Spleen (tissue), 11 donors: ENCODE measurements at regions not wholly inside any gene's neighbourhood (a gene's known extent, or its start where the extent isn't known, plus 50 kb on each side); places are given as distances from the start of the nearest gene placed in this dataset.

ENCODE experiments used
- DNase-seq: peaks from one replicate; pipeline ENCODE4 v3.0.0-alpha.2; 2020
- H3K27ac ChIP-seq, 8 donors: fragments of 200-600 bp; sonication (generic) in 7 of 8; 1 replicate in 4 of 8; 2 replicates in 4 of 8; pipeline versions ENCODE4 v1.5.0 to v1.8.0; 2016 to 2021; ENCODE audit warnings: inconsistent platforms in 4 of 8, mild to moderate bottlenecking in 4 of 8, moderate library complexity in 1 of 8
- H3K27me3 ChIP-seq, 7 donors: fragments of 200-600 bp; sonication (generic) in 6 of 7; replicated peaks in 1 of 7; 1 replicate in 4 of 7; 2 replicates in 3 of 7; pipeline versions ENCODE4 v1.5.0 to v1.8.0; 2016 to 2021; ENCODE audit warnings: inconsistent platforms in 3 of 7, mild to moderate bottlenecking in 1 of 7
- H3K36me3 ChIP-seq, 6 donors: fragments of 200-600 bp; sonication (generic) in 5 of 6; 1 replicate in 4 of 6; 2 replicates in 2 of 6; pipeline versions ENCODE4 v1.5.0 to v1.8.0; 2016 to 2021; ENCODE audit warnings: inconsistent platforms in 2 of 6
- H3K4me1 ChIP-seq, 6 donors: fragments of 200-600 bp; sonication (generic) in 5 of 6; 1 replicate in 3 of 6; 2 replicates in 3 of 6; pipeline versions ENCODE4 v1.5.0 to v1.8.0; 2016 to 2021; ENCODE audit warnings: inconsistent platforms in 3 of 6
- H3K4me3 ChIP-seq, 8 donors: fragments of 200-600 bp; sonication (generic) in 7 of 8; 1 replicate in 4 of 8; 2 replicates in 4 of 8; pipeline versions ENCODE4 v1.5.0 to v1.8.0; 2016 to 2021; ENCODE audit warnings: inconsistent platforms in 4 of 8, mild to moderate bottlenecking in 4 of 8, moderate library complexity in 2 of 8
- H3K9me3 ChIP-seq, 8 donors: fragments of 200-600 bp; sonication (generic) in 7 of 8; 1 replicate in 4 of 8; 2 replicates in 4 of 8; pipeline versions ENCODE4 v1.5.0 to v1.8.0; 2016 to 2021; ENCODE audit warnings: inconsistent platforms in 4 of 8
- POLR2A ChIP-seq, 3 donors: fragments of 450-650 bp; IDR thresholded peaks; one replicate each; pipeline ENCODE4 v1.5.1; 2017; ENCODE audit warnings: antibody characterized with exemption in 3 of 3, mild to moderate bottlenecking in 1 of 3
- POLR2AphosphoS5 ChIP-seq, 3 donors: sonication (generic); formaldehyde crosslinking; IDR thresholded peaks; one replicate each; pipeline ENCODE4 v1.5.1; 2017; ENCODE audit warnings: antibody characterized with exemption in 3 of 3
- WGBS, 5 donors: extraction: QIAGEN DNeasy Blood & Tissue Kit in 3 of 5; methylation state at CpG; one replicate each; pipeline versions ENCODE4 v1.1.5 to v1.1.7; 2013 to 2018; 5-methylcytosine and 5-hydroxymethylcytosine counted together
- intact Hi-C: fragments of 100-400 bp; cut with DNase I; formaldehyde crosslinking; loops from one replicate; pipeline ENCODE4 v1.15.0; 2023; ENCODE audit warnings: low total_unique reads
- TF ChIP-seq, protein P1 (sequence below), 11 experiments: fragments of 200-600 bp in 7 of 11; fragments of 450-650 bp in 4 of 11; sonication (generic) in 4 of 11; IDR thresholded peaks in 8 of 11; conservative IDR thresholded peaks in 3 of 11; 1 replicate in 7 of 11; 2 replicates in 4 of 11; pipeline versions ENCODE4 v1.4.0 to v1.8.0; 2016 to 2021; ENCODE audit warnings: antibody characterized with exemption in 11 of 11, inconsistent platforms in 4 of 11, mild to moderate bottlenecking in 1 of 11
- donor health status: healthy with polysubstance abuse.
- donor health status: DM: no; HTN: no; CAD: no; lungs with moderate emphysema.
- donor health status: DM: no; HTN: no; CAD: no.
- donor health status: Bipolar disorder and iron deficiency.
- donor health status: healthy.
- donor health status: DM: no; HTN: no; CAD: no.
- donor health status: DM: yes; HTN: yes; CAD: no.

DNA sequence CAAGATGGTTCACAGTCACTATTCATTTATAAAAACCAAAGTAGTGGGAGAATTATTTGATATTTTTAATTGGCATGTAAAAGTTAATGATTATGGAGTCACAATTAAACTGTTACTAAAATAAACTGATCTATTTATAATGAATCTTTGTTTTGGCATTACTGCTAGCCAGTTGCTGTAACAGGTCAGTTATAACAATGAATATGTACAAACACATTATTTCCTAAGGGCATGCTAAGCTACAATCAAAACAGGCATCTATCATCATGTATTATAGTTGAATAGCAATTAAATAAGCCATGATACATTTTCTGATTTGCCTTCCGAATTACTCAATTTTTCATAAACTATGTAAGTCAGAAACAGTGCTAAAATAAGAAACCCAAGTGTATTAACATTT, 518.3 kb downstream of the SLC16A7 start:
- Histone ChIP-seq H3K36me3 (no peaks in the 10 kb centered on the region), H3K4me3 (no peak overlapping the region), H3K27me3 (no peaks in the 10 kb centered on the region), H3K27ac (no peak overlapping the region), H3K4me1 (no peaks in the 10 kb centered on the region), H3K9me3 (peaks cover 0 to 7% (median 0%) of the 10 kb centered on the region in 8 donors)
- WGBS, 5 donors: 87 to 98% (median 93%) methylated on average over 1 of the region's 1 CpG
- intact Hi-C loops: no loop called here
- TF ChIP-seq POLR2A (IDR thresholded peaks at IDR 0.05) (no peak), POLR2AphosphoS5 (IDR thresholded peaks at IDR 0.05) (no peak)
- TF ChIP-seq, protein P1, sequence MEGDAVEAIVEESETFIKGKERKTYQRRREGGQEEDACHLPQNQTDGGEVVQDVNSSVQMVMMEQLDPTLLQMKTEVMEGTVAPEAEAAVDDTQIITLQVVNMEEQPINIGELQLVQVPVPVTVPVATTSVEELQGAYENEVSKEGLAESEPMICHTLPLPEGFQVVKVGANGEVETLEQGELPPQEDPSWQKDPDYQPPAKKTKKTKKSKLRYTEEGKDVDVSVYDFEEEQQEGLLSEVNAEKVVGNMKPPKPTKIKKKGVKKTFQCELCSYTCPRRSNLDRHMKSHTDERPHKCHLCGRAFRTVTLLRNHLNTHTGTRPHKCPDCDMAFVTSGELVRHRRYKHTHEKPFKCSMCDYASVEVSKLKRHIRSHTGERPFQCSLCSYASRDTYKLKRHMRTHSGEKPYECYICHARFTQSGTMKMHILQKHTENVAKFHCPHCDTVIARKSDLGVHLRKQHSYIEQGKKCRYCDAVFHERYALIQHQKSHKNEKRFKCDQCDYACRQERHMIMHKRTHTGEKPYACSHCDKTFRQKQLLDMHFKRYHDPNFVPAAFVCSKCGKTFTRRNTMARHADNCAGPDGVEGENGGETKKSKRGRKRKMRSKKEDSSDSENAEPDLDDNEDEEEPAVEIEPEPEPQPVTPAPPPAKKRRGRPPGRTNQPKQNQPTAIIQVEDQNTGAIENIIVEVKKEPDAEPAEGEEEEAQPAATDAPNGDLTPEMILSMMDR (IDR thresholded peaks at IDR 0.05 in 8 of 11, conservative IDR thresholded peaks at IDR 0.05 in 3 of 11): no peak
- DNase-seq: no peak

DNA sequence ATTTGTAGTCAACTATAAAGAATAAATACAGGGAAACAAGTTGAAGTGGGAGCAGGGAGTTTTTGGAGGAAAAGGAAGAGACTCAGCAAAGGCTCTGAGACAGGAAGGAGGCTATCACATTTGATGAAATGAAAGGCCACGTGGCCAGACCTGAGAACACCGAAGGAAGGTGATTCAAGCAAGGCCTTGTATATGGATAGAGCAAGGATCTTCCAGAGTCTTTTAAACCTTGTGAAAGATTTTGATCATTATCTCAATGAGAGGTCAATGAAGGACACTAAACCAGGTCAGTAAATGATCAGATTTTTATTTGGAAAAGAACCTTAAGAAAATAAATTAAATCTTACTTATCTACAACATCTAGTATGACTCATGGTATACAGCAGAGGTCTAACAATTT, 523.5 kb downstream of the SLC16A7 start:
- 38 to 50% (median 42%) methylated on average over 2 of the region's 2 CpGs for WGBS, 5 donors
- DNase-seq: no peak
- intact Hi-C loops: no loop called here

DNA sequence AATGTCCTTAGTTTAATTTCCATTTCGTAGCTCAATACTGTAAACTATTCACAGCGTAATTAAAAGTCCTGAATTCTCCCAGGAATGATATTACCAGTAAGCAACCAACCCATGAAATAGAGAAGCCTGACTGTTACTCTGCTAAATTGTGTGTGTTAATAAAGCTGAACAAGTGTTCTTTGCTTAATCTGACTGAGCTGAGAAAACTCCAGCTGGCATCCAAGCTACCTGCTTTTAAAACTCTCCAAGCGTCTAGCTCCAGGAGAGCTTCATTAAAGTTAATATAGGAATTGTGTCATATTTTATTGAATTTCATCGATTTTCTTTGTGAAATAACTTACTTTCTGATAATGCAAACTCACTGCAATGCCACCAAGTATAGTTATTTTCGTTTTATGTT, 524.4 kb downstream of the SLC16A7 start:
- WGBS, 5 donors: 68 to 89% (median 80%) methylated on average over 5 of the region's 5 CpGs
- intact Hi-C loops: no loop called here
- no peaks in the 10 kb centered on the region for H3K4me1 ChIP-seq

More for the DNA sequence above, 523.5 kb downstream of the SLC16A7 start:
- TF ChIP-seq POLR2AphosphoS5 (IDR thresholded peaks at IDR 0.05): peak in 1 of 3 donors; percentile 13
- no peak for TF ChIP-seq POLR2A (IDR thresholded peaks at IDR 0.05)
- Histone ChIP-seq H3K36me3 (no peaks in the 10 kb centered on the region), H3K27ac (peak overlapping the region in 3 of 8 donors; percentile 23 to 39 (median 39)), H3K4me3 (peak overlapping the region in 2 of 8 donors; percentile 3 to 51), H3K4me1 (no peaks in the 10 kb centered on the region), H3K9me3 (peaks cover 0 to 7% (median 0%) of the 10 kb centered on the region in 8 donors), H3K27me3 (no peaks in the 10 kb centered on the region)

DNA sequence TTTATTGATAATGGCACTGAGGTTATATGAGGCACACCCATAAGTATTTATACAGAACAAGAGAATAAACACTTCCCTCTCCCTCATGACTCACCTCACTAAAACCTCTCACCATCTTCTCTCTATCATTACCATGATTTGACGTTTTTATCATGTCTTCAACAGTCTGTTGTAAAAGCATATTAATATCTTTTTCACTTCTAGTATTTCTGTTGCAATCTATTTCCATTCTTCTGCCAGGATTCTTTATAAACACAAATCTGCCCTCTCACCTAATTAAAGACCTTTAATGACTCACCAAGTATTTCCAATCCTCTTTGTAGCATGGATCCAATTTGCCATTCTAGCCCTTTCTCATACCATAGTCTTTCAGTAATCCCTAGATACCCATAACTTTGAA, 527.7 kb downstream of the SLC16A7 start:
- Histone ChIP-seq H3K4me3 (no peak overlapping the region), H3K4me1 (no peaks in the 10 kb centered on the region), H3K9me3 (peaks cover 0 to 20% (median 12%) of the 10 kb centered on the region in 8 donors), H3K27me3 (no peaks in the 10 kb centered on the region), H3K36me3 (no peaks in the 10 kb centered on the region), H3K27ac (no peak overlapping the region)
- WGBS, 5 donors: 68 to 75% (median 70%) methylated on average over 1 of the region's 1 CpG
- intact Hi-C loops: no loop called here
- TF ChIP-seq POLR2A (IDR thresholded peaks at IDR 0.05) (no peak), POLR2AphosphoS5 (IDR thresholded peaks at IDR 0.05) (no peak)
- TF ChIP-seq, protein P1 (IDR thresholded peaks at IDR 0.05 in 8 of 11, conservative IDR thresholded peaks at IDR 0.05 in 3 of 11): no peak
- DNase-seq: no peak

More for the DNA sequence above, 524.4 kb downstream of the SLC16A7 start:
- H3K9me3 ChIP-seq: peaks cover 0 to 6% (median under 1%) of the 10 kb centered on the region in 8 donors
- no peak for DNase-seq
- H3K27ac ChIP-seq: peak overlapping the region in 3 of 8 donors; percentile 23 to 39 (median 39)
- peak overlapping the region in 3 of 8 donors; percentile 3 to 51 (median 4) for H3K4me3 ChIP-seq
- no peaks in the 10 kb centered on the region for H3K36me3 ChIP-seq
- H3K27me3 ChIP-seq: no peaks in the 10 kb centered on the region
- TF ChIP-seq POLR2AphosphoS5 (IDR thresholded peaks at IDR 0.05) (no peak), POLR2A (IDR thresholded peaks at IDR 0.05) (no peak)
- TF ChIP-seq, protein P1 (IDR thresholded peaks at IDR 0.05 in 8 of 11, conservative IDR thresholded peaks at IDR 0.05 in 3 of 11): no peak

DNA sequence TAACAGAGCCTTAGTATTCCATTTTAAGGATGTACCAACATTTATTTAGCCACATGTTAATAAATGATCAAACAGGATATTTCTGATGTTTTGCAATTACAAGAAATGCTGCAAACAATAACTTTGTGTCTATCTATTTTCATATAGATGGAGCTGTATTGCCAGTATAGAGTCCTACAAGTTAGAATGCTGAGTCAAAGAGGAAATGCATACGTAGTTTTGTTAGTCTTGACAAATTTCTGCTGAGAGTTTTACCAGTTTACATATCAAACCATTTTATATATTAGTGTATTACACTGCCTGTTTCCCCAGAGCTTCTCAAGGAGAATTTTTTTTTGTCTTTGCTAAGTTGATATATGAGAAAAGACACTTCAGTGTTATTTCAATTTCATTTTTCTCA, 541.7 kb downstream of the SLC16A7 start:
- TF ChIP-seq, protein P1 (IDR thresholded peaks at IDR 0.05 in 8 of 11, conservative IDR thresholded peaks at IDR 0.05 in 3 of 11): no peak
- TF ChIP-seq POLR2A (IDR thresholded peaks at IDR 0.05): no peak
- no peak for TF ChIP-seq POLR2AphosphoS5 (IDR thresholded peaks at IDR 0.05)
- H3K36me3 ChIP-seq: no peaks in the 10 kb centered on the region
- intact Hi-C loops: no loop called here
- no peak overlapping the region for H3K27ac ChIP-seq
- no peaks in the 10 kb centered on the region for H3K9me3 ChIP-seq
- H3K4me1 ChIP-seq: no peaks in the 10 kb centered on the region
- no peak for DNase-seq
- no peaks in the 10 kb centered on the region for H3K27me3 ChIP-seq
- 9 to 38% (median 30%) methylated on average over 1 of the region's 1 CpG for WGBS, 5 donors
- H3K4me3 ChIP-seq: no peak overlapping the region
